ENCODE measurements at regions not wholly inside any gene's neighbourhood (a gene's known extent, or its start where the extent isn't known, plus 50 kb on each side); places are given as distances from the start of the nearest gene placed in this dataset.

GRCh38 chr9:87382900-87383299 is 114.8 kb upstream of the DAPK1 start:
- TF ChIP-seq CTCF (conservative IDR thresholded peaks at IDR 0.05; ENCODE audit: low read depth, low read length): no peak
- TF ChIP-seq EZH2 (IDR thresholded peaks at IDR 0.05; ENCODE audit: low read length, unreplicated experiment): no peak

Measured in PC-3 (cell line).